ENCODE measurements at regions not wholly inside any gene's neighbourhood (a gene's known extent, or its start where the extent isn't known, plus 50 kb on each side); places are given as distances from the start of the nearest gene placed in this dataset.

GRCh38 chr12:126087692-126088091, 1022.5 kb downstream of the AACS start:
- TF ChIP-seq CTCF (conservative IDR thresholded peaks at IDR 0.05; ENCODE audit: low read length) = no peak
- TF ChIP-seq EZH2phosphoT487 (IDR thresholded peaks at IDR 0.05; ENCODE audit: borderline replicate concordance, low read depth, low read length) = no peak
